Testis (tissue), 2 donors: ENCODE measurements at regions not wholly inside any gene's neighbourhood (a gene's known extent, or its start where the extent isn't known, plus 50 kb on each side); places are given as distances from the start of the nearest gene placed in this dataset.
"Not testable (repeated sequence)": the region's sequence is repeated elsewhere in the genome, so short reads cannot be mapped to it uniquely, and the experiment has no call there.

Experiments
- DNase-seq: peaks from one replicate; pipeline ENCODE4 v3.0.0-alpha.2; 2019
- H3K27ac ChIP-seq, 2 donors: fragments of 200-600 bp; sonication (generic); one replicate each; pipeline ENCODE4 v1.5.1; 2019
- H3K27me3 ChIP-seq: fragments of 200-600 bp; sonication (generic); one replicate; pipeline ENCODE4 v1.5.1; 2019
- H3K36me3 ChIP-seq: fragments of 200-600 bp; sonication (generic); one replicate; pipeline ENCODE4 v1.5.1; 2017; ENCODE audit warnings: low read depth; ENCODE audit errors: missing control alignments
- H3K4me1 ChIP-seq: fragments of 200-600 bp; sonication (generic); one replicate; pipeline ENCODE4 v1.5.1; 2019
- H3K4me3 ChIP-seq, 2 donors: fragments of 200-600 bp; sonication (generic); one replicate each; pipeline ENCODE4 v1.5.1; 2017 to 2019
- H3K9me3 ChIP-seq: fragments of 200-600 bp; sonication (generic); one replicate; pipeline ENCODE4 v1.5.1; 2017
- CTCF ChIP-seq, 3 experiments: fragments of 450-650 bp in 2 of 3; fragments of 200-600 bp in 1 of 3; sonication (generic) in 1 of 3; IDR thresholded peaks; one replicate each; pipeline ENCODE4 v1.5.1; 2016 to 2019; ENCODE audit warnings: antibody characterized with exemption in 3 of 3, mild to moderate bottlenecking in 2 of 3, moderate library complexity in 1 of 3
- POLR2A ChIP-seq: fragments of 450-650 bp; IDR thresholded peaks from one replicate; pipeline ENCODE4 v1.6.1; 2017; ENCODE audit warnings: antibody characterized with exemption, mild to moderate bottlenecking, moderate library complexity
- WGBS, 2 donors: methylation state at CpG; one replicate each; pipeline ENCODE4 v1.1.5; 2018; 5-methylcytosine and 5-hydroxymethylcytosine counted together
- intact Hi-C: fragments of 100-400 bp; cut with DNase I; formaldehyde crosslinking; loops from one replicate; pipeline ENCODE4 v1.15.1; 2023; ENCODE audit warnings: low total_unique reads

GRCh38 chr7:67918158-67918557 lies 921.5 kb downstream of the TYW1 start:
- 47 to 78% methylated on average over 4 of the region's 4 CpGs for WGBS, 2 donors
- intact Hi-C loops = no loop called here
- no peaks in the 10 kb centered on the region for H3K27me3 ChIP-seq

GRCh38 chr7:67923286-67923685 lies 926.7 kb downstream of the TYW1 start:
- intact Hi-C loops = no loop called here
- Histone ChIP-seq H3K4me3 (no peak overlapping the region), H3K27me3 (no peaks in the 10 kb centered on the region), H3K27ac (no peak overlapping the region), H3K9me3 (no peaks in the 10 kb centered on the region), H3K36me3 (no peaks in the 10 kb centered on the region), H3K4me1 (peaks cover 3% of the 10 kb centered on the region)
- no peak for DNase-seq
- WGBS, 2 donors = 91 to 95% methylated on average over 3 of the region's 3 CpGs
- TF ChIP-seq POLR2A = no peak

More at GRCh38 chr7:67918158-67918557, 921.5 kb downstream of the TYW1 start:
- no peaks in the 10 kb centered on the region for H3K9me3 ChIP-seq
- DNase-seq = peak; percentile 22
- no peaks in the 10 kb centered on the region for H3K4me1 ChIP-seq
- no peak for TF ChIP-seq POLR2A
- no peak for TF ChIP-seq CTCF (IDR thresholded peaks at IDR 0.05)
- no peaks in the 10 kb centered on the region for H3K36me3 ChIP-seq
- no peak overlapping the region for H3K27ac ChIP-seq
- H3K4me3 ChIP-seq = no peak overlapping the region

GRCh38 chr7:67928141-67928540 lies 931.5 kb downstream of the TYW1 start:
- Histone ChIP-seq H3K27me3 (no peaks in the 10 kb centered on the region), H3K36me3 (no peaks in the 10 kb centered on the region), H3K27ac (no peak overlapping the region), H3K4me3 (no peak overlapping the region), H3K4me1 (peaks cover 3% of the 10 kb centered on the region), H3K9me3 (no peaks in the 10 kb centered on the region)
- intact Hi-C loops = no loop called here
- 61 to 77% methylated on average over 5 of the region's 5 CpGs for WGBS, 2 donors
- DNase-seq = no peak
- TF ChIP-seq POLR2A (no peak), CTCF (IDR thresholded peaks at IDR 0.05) (no peak)

GRCh38 chr7:67936447-67936846 lies 939.8 kb downstream of the TYW1 start:
- WGBS, 2 donors = 80 to 85% methylated on average over 8 of the region's 8 CpGs
- H3K27ac ChIP-seq, H3K27me3 ChIP-seq, H3K4me3 ChIP-seq, DNase-seq, H3K9me3 ChIP-seq, H3K36me3 ChIP-seq, intact Hi-C loops: not testable (repeated sequence)
- peaks cover 12% of the 10 kb centered on the region for H3K4me1 ChIP-seq

GRCh38 chr7:67940400-67940799 lies 943.8 kb downstream of the TYW1 start:
- H3K4me1 ChIP-seq = peaks cover 12% of the 10 kb centered on the region
- no peaks in the 10 kb centered on the region for H3K27me3 ChIP-seq
- 95 to 97% methylated on average over 13 of the region's 13 CpGs for WGBS, 2 donors
- H3K4me3 ChIP-seq = no peak overlapping the region
- no peak overlapping the region for H3K27ac ChIP-seq
- no peak for DNase-seq
- intact Hi-C loops = no loop called here
- no peak for TF ChIP-seq POLR2A
- H3K36me3 ChIP-seq = no peaks in the 10 kb centered on the region
- H3K9me3 ChIP-seq = no peaks in the 10 kb centered on the region

- TF ChIP-seq POLR2A (no peak), CTCF (IDR thresholded peaks at IDR 0.05) (no peak)
- Histone ChIP-seq H3K27me3 (no peaks in the 10 kb centered on the region), H3K36me3 (no peaks in the 10 kb centered on the region), H3K4me3 (no peak overlapping the region), H3K4me1 (no peaks in the 10 kb centered on the region), H3K9me3 (no peaks in the 10 kb centered on the region), H3K27ac (no peak overlapping the region)
- DNase-seq = no peak
- 85 to 92% methylated on average over 2 of the region's 2 CpGs for WGBS, 2 donors
- intact Hi-C loops = no loop called here
These were observed 950.6 kb downstream of the TYW1 start for GRCh38 chr7:67947191-67947590.
